DND-41 (cell line): ENCODE measurements at regions not wholly inside any gene's neighbourhood (a gene's known extent, or its start where the extent isn't known, plus 50 kb on each side); places are given as distances from the start of the nearest gene placed in this dataset.

ENCODE experiments used
- ATAC-seq: fragments of 200-7000 bp; cut with Tn5 transposase; 3 replicates; pipeline ENCODE4 v1.9.1; 2021; ENCODE audit warnings: low read depth; ENCODE audit not compliant: insufficient read depth
- DNase-seq: peaks from one replicate; pipeline ENCODE4 v3.0.0-alpha.2; 2020
- H2AFZ ChIP-seq: 2 replicates; pipeline ENCODE4 v1.6.0; 2012; ENCODE audit warnings: low read depth, low read length
- H3K27ac ChIP-seq: 2 replicates; pipeline ENCODE4 v1.5.1; 2012; ENCODE audit warnings: low read length, inconsistent platforms
- H3K27me3 ChIP-seq: fragments of 200-600 bp; sonication (generic); 2 replicates; pipeline ENCODE4 v1.6.0; 2012; ENCODE audit warnings: low read length, mild to moderate bottlenecking, inconsistent platforms; ENCODE audit not compliant: insufficient read depth, poor library complexity
- H3K36me3 ChIP-seq: 2 replicates; pipeline ENCODE4 v1.5.1; 2012; ENCODE audit warnings: low read length, inconsistent platforms; ENCODE audit not compliant: insufficient read depth
- H3K4me1 ChIP-seq: 2 replicates; pipeline ENCODE4 v1.5.1; 2012; ENCODE audit warnings: mild to moderate bottlenecking, low read length; ENCODE audit not compliant: insufficient read depth
- H3K4me2 ChIP-seq: 2 replicates; pipeline ENCODE4 v1.6.0; 2012; ENCODE audit warnings: mild to moderate bottlenecking, moderate library complexity, low read length, inconsistent platforms; ENCODE audit not compliant: insufficient read depth
- H3K4me3 ChIP-seq, 2 experiments: fragments of 200-600 bp in 1 of 2; shearing (Covaris generic) in 1 of 2; 2 replicates each; pipeline ENCODE4 v1.5.1; 2012 to 2016; ENCODE audit warnings: inconsistent platforms in 2 of 2, low read length in 2 of 2, mild to moderate bottlenecking in 2 of 2, low read depth in 1 of 2, moderate library complexity in 1 of 2
- H3K79me2 ChIP-seq: 2 replicates; pipeline ENCODE4 v1.6.0; 2012; ENCODE audit warnings: low read length, inconsistent platforms; ENCODE audit not compliant: insufficient read depth
- H3K9ac ChIP-seq: 2 replicates; pipeline ENCODE4 v1.6.0; 2012; ENCODE audit warnings: low read depth, mild to moderate bottlenecking, inconsistent platforms, low read length, moderate library complexity
- H3K9me3 ChIP-seq: 2 replicates; pipeline ENCODE4 v1.5.1; 2012; ENCODE audit warnings: low read length, moderate library complexity, mild to moderate bottlenecking, inconsistent platforms; ENCODE audit not compliant: insufficient read depth, severe bottlenecking
- H4K20me1 ChIP-seq: 2 replicates; pipeline ENCODE4 v1.6.0; 2012; ENCODE audit warnings: low read length; ENCODE audit not compliant: insufficient read depth
- CTCF ChIP-seq: IDR thresholded peaks from 2 replicates; pipeline ENCODE4 v1.5.1; 2012; ENCODE audit warnings: borderline replicate concordance, low read length, moderate library complexity, mild to moderate bottlenecking; ENCODE audit not compliant: poor library complexity, severe bottlenecking; ENCODE audit errors: extremely low read depth
- EZH2 ChIP-seq: IDR thresholded peaks from 3 replicates; pipeline ENCODE4 v1.6.1; 2012; ENCODE audit warnings: borderline replicate concordance, low read depth, mild to moderate bottlenecking, moderate library complexity, low read length, inconsistent platforms; ENCODE audit not compliant: severe bottlenecking

- peaks cover 44% of the 10 kb centered on the region for H3K27me3 ChIP-seq
- H3K4me2 ChIP-seq, result no peak overlapping the region
- H3K9ac ChIP-seq, result no peak overlapping the region
- no peaks in the 10 kb centered on the region for H3K9me3 ChIP-seq
- H2AFZ ChIP-seq, result no peak overlapping the region
- H3K79me2 ChIP-seq, result no peaks in the 10 kb centered on the region
- no peaks in the 10 kb centered on the region for H3K4me1 ChIP-seq
- H3K27ac ChIP-seq, result no peak overlapping the region
- no peak for ATAC-seq
- no peak for TF ChIP-seq EZH2
- TF ChIP-seq CTCF, result no peak
- no peaks in the 10 kb centered on the region for H4K20me1 ChIP-seq
- no peak for DNase-seq
- no peaks in the 10 kb centered on the region for H3K36me3 ChIP-seq
- no peak overlapping the region for H3K4me3 ChIP-seq
These were observed 165.1 kb upstream of the CACNA1E start for GRCh38 chr1:181318022-181318857.

GRCh38 chr1:181318858-181319235 is 164.5 kb upstream of the CACNA1E start:
- H3K79me2 ChIP-seq, result no peaks in the 10 kb centered on the region
- H3K27ac ChIP-seq, result no peak overlapping the region
- DNase-seq (no peak), ATAC-seq (no peak)
- no peak overlapping the region for H3K4me2 ChIP-seq
- no peak overlapping the region for H3K9ac ChIP-seq
- no peak overlapping the region for H2AFZ ChIP-seq
- TF ChIP-seq CTCF (no peak), EZH2 (no peak)
- no peaks in the 10 kb centered on the region for H4K20me1 ChIP-seq
- H3K4me3 ChIP-seq, result no peak overlapping the region
- no peaks in the 10 kb centered on the region for H3K9me3 ChIP-seq
- H3K27me3 ChIP-seq, result peaks cover 44% of the 10 kb centered on the region
- no peaks in the 10 kb centered on the region for H3K36me3 ChIP-seq
- no peaks in the 10 kb centered on the region for H3K4me1 ChIP-seq

GRCh38 chr1:181319907-181320306 is 163.4 kb upstream of the CACNA1E start:
- H3K4me2 ChIP-seq, result no peak overlapping the region
- DNase-seq, result no peak
- no peak overlapping the region for H3K27ac ChIP-seq
- no peaks in the 10 kb centered on the region for H3K9me3 ChIP-seq
- no peaks in the 10 kb centered on the region for H3K79me2 ChIP-seq
- H3K36me3 ChIP-seq, result no peaks in the 10 kb centered on the region
- no peak overlapping the region for H3K4me3 ChIP-seq
- no peak overlapping the region for H2AFZ ChIP-seq
- H3K9ac ChIP-seq, result no peak overlapping the region
- no peak for ATAC-seq
- H3K4me1 ChIP-seq, result no peaks in the 10 kb centered on the region
- H4K20me1 ChIP-seq, result no peaks in the 10 kb centered on the region
- TF ChIP-seq CTCF, result no peak
- no peak for TF ChIP-seq EZH2
- peaks cover 40% of the 10 kb centered on the region for H3K27me3 ChIP-seq
